HG02885 (cell line): ENCODE measurements at regions not wholly inside any gene's neighbourhood (a gene's known extent, or its start where the extent isn't known, plus 50 kb on each side); places are given as distances from the start of the nearest gene placed in this dataset.
"Not testable (repeated sequence)": the region's sequence is repeated elsewhere in the genome, so short reads cannot be mapped to it uniquely, and the experiment has no call there.

ENCODE experiments used
- ATAC-seq: cut with Tn5 transposase; IDR thresholded peaks from one replicate; pipeline ENCODE4 v1.9.1; 2021; ENCODE audit warnings: mild to moderate bottlenecking; ENCODE audit not compliant: unreplicated experiment, poor library complexity

DNA sequence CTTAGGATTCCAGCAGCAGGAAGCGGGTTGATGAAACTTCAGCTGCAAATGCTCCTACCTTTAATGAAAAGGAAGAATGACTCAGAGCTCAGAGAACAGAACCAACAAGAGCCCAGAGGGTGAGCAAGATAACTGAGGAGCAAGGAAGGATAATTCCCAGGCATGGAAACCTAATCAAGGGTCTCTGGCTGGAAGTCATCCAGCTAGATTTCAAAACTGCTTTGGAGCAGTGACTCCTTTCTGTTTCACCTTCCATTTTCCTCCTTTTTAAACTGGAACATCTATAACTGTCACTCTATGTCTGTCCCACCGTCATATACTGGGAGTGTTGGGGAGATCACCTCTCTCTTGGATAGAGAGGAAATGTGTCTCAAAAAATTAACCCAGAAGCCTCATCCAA lies 148.4 kb upstream of the RAB6C start:
- ATAC-seq = no peak

GRCh38 chr2:129833465-129833864 lies 146.0 kb upstream of the RAB6C start:
- ATAC-seq = not testable (repeated sequence)

- no peak for ATAC-seq
Observed at GRCh38 chr2:129847043-129847442, 132.4 kb upstream of the RAB6C start.

DNA sequence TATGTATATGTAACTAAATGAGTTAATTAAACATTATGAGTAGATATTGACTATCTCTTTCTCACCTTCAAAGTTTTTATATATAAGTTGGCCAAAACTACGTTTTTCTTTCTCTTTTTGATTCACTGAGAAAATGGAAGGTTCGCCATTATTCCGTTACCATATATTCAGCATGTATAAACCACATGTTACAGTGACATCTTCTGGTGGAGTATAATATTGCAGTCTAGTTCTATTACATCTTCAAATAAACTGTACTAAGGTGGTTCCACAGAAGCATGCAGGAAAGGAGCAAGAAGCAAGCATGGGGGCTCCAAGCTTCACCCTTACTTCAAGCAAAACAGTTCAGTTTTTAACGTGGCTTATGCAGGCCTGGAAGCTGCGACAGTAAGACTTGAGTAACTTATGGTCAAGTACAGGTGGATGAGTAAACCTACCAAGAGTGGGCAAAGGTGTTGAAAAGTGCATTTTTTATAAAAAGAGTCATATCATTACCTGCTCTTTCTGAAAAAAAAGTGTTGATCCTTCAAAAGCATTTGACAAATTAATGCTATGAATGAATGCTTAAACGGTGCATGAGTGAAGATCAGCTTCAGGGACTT lies 129.8 kb upstream of the RAB6C start:
- peak; percentile 88 for ATAC-seq

GRCh38 chr2:129857200-129857599 lies 122.3 kb upstream of the RAB6C start:
- no peak for ATAC-seq

DNA sequence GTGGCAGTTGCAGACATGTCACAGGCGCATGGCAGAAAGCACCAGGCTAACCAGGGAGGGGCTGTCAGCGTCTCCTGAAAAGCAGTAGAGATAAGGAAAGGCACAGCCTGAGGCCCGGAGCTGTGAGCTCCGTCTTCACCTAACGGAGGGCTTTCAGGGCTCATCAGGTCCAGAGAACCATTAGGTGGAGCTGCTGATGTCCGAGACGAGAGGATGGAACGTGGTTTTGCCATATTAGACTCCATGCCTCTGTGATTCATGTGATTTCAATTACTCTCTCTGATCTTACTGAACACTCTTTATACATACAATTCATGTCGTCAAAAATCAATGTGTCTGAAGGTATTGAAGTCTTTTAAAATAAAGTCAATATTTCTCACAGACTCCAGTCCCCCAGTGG lies 120.3 kb upstream of the RAB6C start:
- ATAC-seq = no peak

- no peak for ATAC-seq
Observed at GRCh38 chr2:129860088-129860487, 119.4 kb upstream of the RAB6C start.

GRCh38 chr2:129861666-129862288 lies 117.7 kb upstream of the RAB6C start:
- ATAC-seq = no peak

DNA sequence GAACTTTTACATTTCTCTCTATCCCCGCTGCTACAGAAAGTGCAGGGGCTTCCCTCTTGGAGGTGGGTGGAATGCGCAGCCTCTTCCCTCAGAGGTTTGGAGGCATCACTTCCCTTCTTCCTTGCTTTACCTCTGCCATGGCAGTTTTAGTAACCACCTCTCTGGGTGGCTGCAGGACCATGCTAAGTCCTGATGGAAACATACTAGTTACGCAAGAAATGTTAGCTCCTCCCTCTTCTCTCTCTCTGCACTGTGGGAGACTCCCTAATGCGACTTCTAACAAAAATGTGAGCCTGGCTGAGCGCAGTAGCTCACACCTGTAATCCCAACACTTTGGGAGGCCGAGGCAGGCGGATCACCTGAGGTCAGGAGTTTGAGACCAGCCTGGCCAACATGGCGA lies 116.8 kb upstream of the RAB6C start:
- no peak for ATAC-seq

GRCh38 chr2:129863350-129863749 lies 116.1 kb upstream of the RAB6C start:
- no peak for ATAC-seq

DNA sequence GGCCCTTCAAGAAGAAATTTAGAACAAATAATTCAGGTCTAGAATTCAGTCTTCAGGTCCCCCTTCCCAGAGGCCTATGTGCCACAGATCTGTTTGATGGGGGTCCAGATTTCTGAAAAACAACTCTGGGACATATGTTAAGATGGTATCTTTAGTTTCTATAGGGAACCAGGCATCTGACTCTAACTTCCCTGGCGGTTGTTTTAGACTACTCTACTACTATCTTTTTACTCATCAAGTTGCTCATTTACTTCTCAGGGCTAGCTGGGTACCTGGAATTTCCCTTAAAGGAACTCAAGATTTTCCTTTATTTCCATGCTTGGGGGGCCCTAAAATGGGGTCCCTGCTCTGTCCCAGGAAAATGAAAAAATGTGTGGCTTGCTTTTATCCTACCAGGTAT lies 114.7 kb upstream of the RAB6C start:
- ATAC-seq = no peak

- no peak for ATAC-seq
Observed at GRCh38 chr2:129865976-129866375, 113.5 kb upstream of the RAB6C start.

GRCh38 chr2:129866391-129866790 lies 113.1 kb upstream of the RAB6C start:
- no peak for ATAC-seq

DNA sequence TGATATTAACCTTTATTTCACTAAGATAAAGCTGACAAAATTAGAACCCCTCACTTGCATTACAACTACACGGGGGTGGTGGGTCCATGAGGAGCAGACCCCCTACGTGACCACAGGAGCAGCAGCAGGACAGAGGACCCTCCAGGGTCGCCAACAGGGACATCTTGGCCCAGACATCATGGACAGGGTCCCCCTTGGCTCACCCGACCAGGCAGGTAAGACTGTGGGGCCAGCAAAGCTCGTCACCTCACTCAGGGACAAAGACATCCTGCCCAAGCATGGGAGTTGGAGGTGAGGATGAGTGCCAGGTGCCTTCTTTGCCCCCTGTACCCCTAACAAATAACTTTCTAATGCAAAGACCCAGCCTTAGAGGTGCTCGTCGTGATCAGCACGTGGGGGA lies 111.3 kb upstream of the RAB6C start:
- no peak for ATAC-seq

DNA sequence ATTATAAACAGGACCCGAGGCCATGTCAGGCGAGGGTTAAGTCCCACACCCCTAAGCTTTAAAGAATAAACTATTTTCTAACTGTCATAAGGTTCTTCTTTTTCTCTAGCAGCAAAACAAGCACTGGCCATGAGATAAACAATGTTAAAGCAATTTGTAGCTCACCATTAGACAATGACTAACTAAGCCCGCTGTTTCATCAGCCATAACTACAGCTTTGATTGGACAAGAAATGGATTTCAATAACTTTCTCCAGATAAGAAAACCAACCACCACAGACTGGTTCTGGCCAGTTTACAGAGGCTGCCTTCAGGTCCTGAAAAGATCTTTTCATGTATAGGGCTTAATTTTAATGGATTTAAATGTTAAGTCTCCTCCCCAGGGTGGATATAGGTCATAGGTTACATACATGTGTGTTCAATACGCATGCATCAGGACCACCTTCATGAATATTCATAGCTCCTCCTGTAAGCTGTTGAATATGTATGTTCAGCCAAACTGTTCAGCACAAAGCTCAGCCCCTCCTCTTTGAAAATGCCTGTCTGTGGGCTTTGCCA lies 108.7 kb upstream of the RAB6C start:
- ATAC-seq = no peak

- ATAC-seq = no peak
Observed at GRCh38 chr2:129872446-129872845, 107.0 kb upstream of the RAB6C start.

DNA sequence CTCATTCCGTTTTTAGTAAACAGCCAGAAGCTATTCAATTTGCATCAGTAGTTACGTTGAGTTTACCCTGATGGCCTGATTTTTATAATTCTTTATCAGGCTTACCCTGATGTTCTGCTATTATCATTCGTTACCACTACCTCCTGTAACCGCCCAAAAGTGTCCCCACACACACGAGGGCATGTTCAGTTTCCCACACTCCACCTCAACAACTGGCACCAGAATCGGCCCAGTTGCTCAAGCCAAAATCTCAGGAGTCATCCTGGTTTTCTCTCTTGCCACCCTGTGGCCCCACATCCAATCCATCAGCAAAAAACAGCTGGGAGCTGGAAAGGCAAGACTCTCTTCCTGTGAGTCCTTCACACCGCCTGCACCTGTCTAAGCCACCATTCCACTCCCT lies 102.9 kb upstream of the RAB6C start:
- ATAC-seq = no peak

GRCh38 chr2:129877289-129877741 lies 102.2 kb upstream of the RAB6C start:
- peak; percentile 84 for ATAC-seq

DNA sequence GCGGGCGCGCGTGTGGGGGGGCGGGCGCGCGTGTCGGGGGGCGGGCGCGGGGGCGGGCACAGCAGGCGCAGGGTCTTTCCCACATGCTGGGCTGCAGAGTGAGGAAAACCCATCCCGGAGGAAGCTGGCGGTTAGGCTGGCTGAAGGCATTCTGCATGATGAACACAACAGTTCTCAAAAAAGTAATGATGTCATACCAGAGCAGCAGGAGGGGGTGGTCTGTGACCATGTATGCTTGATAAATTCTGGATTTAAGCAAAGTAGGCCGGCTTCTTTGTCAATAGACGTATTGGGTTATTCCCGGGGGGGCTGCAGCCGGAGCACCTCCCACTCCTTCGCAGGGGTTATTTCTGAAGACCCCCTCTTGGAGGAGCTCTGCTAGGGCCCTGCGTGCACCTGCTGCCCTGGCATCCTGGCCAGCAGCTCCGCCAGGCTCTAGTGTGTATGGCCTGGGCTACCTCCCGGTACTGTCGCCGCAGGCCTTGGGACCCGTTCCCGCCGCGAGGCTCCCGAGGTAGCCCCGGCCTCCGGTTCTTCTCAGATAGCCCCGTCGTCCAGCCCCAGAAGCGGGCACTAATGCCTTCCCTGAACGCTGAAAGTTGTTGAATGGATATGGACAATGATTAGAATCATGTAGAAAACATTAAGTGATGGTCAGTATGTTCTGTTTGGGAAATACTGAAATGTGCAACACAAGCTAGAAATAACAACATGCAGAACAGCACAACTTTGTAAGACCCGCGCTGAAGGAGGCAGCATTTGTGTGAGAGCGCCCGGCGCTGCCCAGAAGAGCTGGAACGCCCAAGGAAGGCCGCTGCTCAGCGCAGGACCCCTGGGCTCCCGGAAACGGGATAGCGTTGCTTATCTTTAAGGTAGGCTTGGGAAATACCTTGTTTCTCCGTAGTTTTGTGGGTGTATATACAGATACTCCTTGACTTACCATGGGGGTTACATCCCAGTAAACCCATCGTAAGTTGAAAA lies 101.4 kb upstream of the RAB6C start:
- peak; percentile 30 for ATAC-seq

- ATAC-seq = no peak
Observed at GRCh38 chr2:129879614-129880180, 99.8 kb upstream of the RAB6C start.

- ATAC-seq = no peak
Observed at GRCh38 chr2:129880309-129880708, 99.2 kb upstream of the RAB6C start.
